ENCODE measurements at regions not wholly inside any gene's neighbourhood (a gene's known extent, or its start where the extent isn't known, plus 50 kb on each side); places are given as distances from the start of the nearest gene placed in this dataset.
A peak's percentile ranks its signal among the peaks of the same experiment; 100 is the strongest.

- no peak for FAIRE-seq
- peak overlapping the region; percentile 41; the same call in 1 of the 2 replicates for H2AFZ ChIP-seq (ENCODE audit: low read length)
- WGBS, 2 experiments (ENCODE audit: extremely low coverage in 1 of 2, insufficient coverage in 1 of 2, insufficient read length in 1 of 2, insufficient replicate concordance in 2 of 2, low coverage in 1 of 2, low lambda C conversion rate in 2 of 2, missing lambda C conversion rate in 1 of 2), result 29% methylated on average over 18 of the region's 58 CpGs; no CpG with 5 or more reads in 1 of the 2 experiments
- TF ChIP-seq TAF7 (optimal IDR thresholded peaks at IDR 0.05; ENCODE audit: borderline replicate concordance, low read depth, low read length) (peak; percentile 54), TBP (IDR thresholded peaks at IDR 0.05; ENCODE audit: low read depth, low read length) (peak; percentile 39; the same call in 1 of the 2 replicates), PHF8 (conservative IDR thresholded peaks at IDR 0.05; ENCODE audit: low read depth, low read length) (0 out of 2 replicates have a peak, but pooled peaks have one; percentile 40), RAD21 (IDR thresholded peaks at IDR 0.05 in 1 of 2, conservative IDR thresholded peaks at IDR 0.05 in 1 of 2; ENCODE audit: low read depth in 2 of 2, low read length in 2 of 2) (peak; percentile 87 to 89), YY1 (IDR thresholded peaks at IDR 0.05; ENCODE audit: low read depth, low read length) (0 out of 2 replicates have a peak, but pooled peaks have one; percentile 38), CHD1 (IDR thresholded peaks at IDR 0.05; ENCODE audit: low read depth, low read length) (no peak), CTCF (IDR thresholded peaks at IDR 0.05; ENCODE audit: control extremely low read depth in 1 of 3, insufficient read depth in 1 of 3, low read depth in 1 of 3, low read length in 3 of 3) (peak; percentile 82 to 89 (median 85)), CEBPB (IDR thresholded peaks at IDR 0.05; ENCODE audit: low read depth, low read length) (no peak), RBBP5 (IDR thresholded peaks at IDR 0.05; ENCODE audit: borderline replicate concordance, low read depth, low read length) (no peak)
These were observed 266.2 kb downstream of the NSG2 start for GRCh38 chr5:174311531-174312269.

More at GRCh38 chr5:174311531-174312269, 266.2 kb downstream of the NSG2 start:
- Histone ChIP-seq H3K4me3 (ENCODE audit: extremely low read depth in 1 of 4, insufficient read depth in 2 of 4, low read depth in 3 of 4, low read length in 4 of 4) (peak overlapping the region; percentile 22 to 68 (median 34)), H3K9ac (replicated peaks in 1 of 4; ENCODE audit: extremely low read depth in 1 of 4, low read depth in 3 of 4, low read length in 3 of 4) (no peak overlapping the region; a peak in 1 of 7 replicates), H3K23ac (ENCODE audit: insufficient read length) (no peak overlapping the region), H3K79me2 (ENCODE audit: control insufficient read depth in 1 of 2, insufficient read depth in 2 of 2, low read length in 2 of 2) (no peaks in the 10 kb centered on the region), H3K27ac (ENCODE audit: low read depth, low read length) (no peak overlapping the region), H2BK5ac (ENCODE audit: low read depth, low read length) (no peak overlapping the region), H3K14ac (ENCODE audit: insufficient read length) (no peak overlapping the region), H3K27me3 (replicated peaks in 1 of 4; ENCODE audit: control insufficient read depth in 3 of 4, extremely low read depth in 1 of 4, insufficient read depth in 3 of 4, low read length in 3 of 4) (peaks cover 0 to 13% (median 7%) of the 10 kb centered on the region in 4 experiments; a peak in 5 of 7 replicates), H2BK15ac (ENCODE audit: low read length) (no peak overlapping the region), H4K91ac (replicated peaks; ENCODE audit: insufficient read length, low read length) (no peak overlapping the region), H4K20me1 (replicated peaks in 1 of 2; ENCODE audit: control insufficient read depth in 1 of 2, insufficient read depth in 2 of 2, low read length in 2 of 2) (no peaks in the 10 kb centered on the region), H2BK120ac (replicated peaks; ENCODE audit: low read depth, low read length) (no peak overlapping the region), H4K8ac (ENCODE audit: extremely low read depth, insufficient read depth, low read length) (peak overlapping the region; percentile 88), H3K56ac (replicated peaks; ENCODE audit: insufficient read length, low read depth, low read length) (no peak overlapping the region), H3K23me2 (ENCODE audit: low read depth, low read length) (peaks cover 4% of the 10 kb centered on the region; the same call in 1 of the 2 replicates), H3K4me2 (ENCODE audit: insufficient read depth in 1 of 2, low read depth in 2 of 2, low read length in 2 of 2) (peak overlapping the region; percentile 14 to 87; a peak in 3 of 4 replicates), H2BK12ac (ENCODE audit: low read depth, low read length) (no peak overlapping the region), H3K79me1 (ENCODE audit: low read depth, low read length) (no peaks in the 10 kb centered on the region), H3K4me1 (replicated peaks in 1 of 4; ENCODE audit: control insufficient read depth in 3 of 4, insufficient read depth in 4 of 4, low read length in 3 of 4) (peaks cover 0 to 7% (median 0%) of the 10 kb centered on the region in 4 experiments; a peak in 1 of 7 replicates), H4K5ac (ENCODE audit: insufficient read length, low read depth, low read length) (no peak overlapping the region), H3K9me3 (ENCODE audit: insufficient read depth in 2 of 2, low read depth in 1 of 2, low read length in 1 of 2) (no peaks in the 10 kb centered on the region), H2BK20ac (ENCODE audit: low read length) (no peak overlapping the region), H2AK5ac (ENCODE audit: low read depth, low read length) (no peak overlapping the region), H3K4ac (replicated peaks; ENCODE audit: insufficient read length, low read depth, low read length) (no peak overlapping the region), H3K36me3 (ENCODE audit: control insufficient read depth in 2 of 4, insufficient read depth in 4 of 4, low read length in 3 of 4) (no peaks in the 10 kb centered on the region), H3K18ac (ENCODE audit: extremely low read depth, low read length) (peak overlapping the region; percentile 78)
- ChIA-PET CTCF (ENCODE audit: partially characterized antibody) (interaction anchor here (0.6 to 13.2 kb wide), 51 partner anchors 8 to 781 kb away, joined by 3 to 174 read pairs (median 4); partner anchors contain the start of gene NSG2), POLR2A (ENCODE audit: partially characterized antibody) (interaction anchor here (0.6 to 1.4 kb wide), 4 partner anchors 13 to 266 kb away, joined by 3 to 9 read pairs (median 3); partner anchors contain the start of gene NSG2)
- DNase-seq (ENCODE audit: low read depth in 1 of 2, low spot score in 2 of 2), result peak in 1 of 2 experiments; percentile 97
